Fibroblast of upper back skin (primary cell): ENCODE measurements at regions not wholly inside any gene's neighbourhood (a gene's known extent, or its start where the extent isn't known, plus 50 kb on each side); places are given as distances from the start of the nearest gene placed in this dataset.

Source experiments
- DNase-seq: peaks from one replicate; pipeline ENCODE4 v3.0.0-alpha.2; 2013

- peak; percentile 10 for DNase-seq
Measured at GRCh38 chr4:56200275-56200674, 187.0 kb downstream of the AASDH start.

GRCh38 chr4:56198265-56198664 is 189.0 kb downstream of the AASDH start:
- DNase-seq: no peak

GRCh38 chr4:56197387-56197786 is 189.9 kb downstream of the AASDH start:
- peak; percentile 49 for DNase-seq

DNA sequence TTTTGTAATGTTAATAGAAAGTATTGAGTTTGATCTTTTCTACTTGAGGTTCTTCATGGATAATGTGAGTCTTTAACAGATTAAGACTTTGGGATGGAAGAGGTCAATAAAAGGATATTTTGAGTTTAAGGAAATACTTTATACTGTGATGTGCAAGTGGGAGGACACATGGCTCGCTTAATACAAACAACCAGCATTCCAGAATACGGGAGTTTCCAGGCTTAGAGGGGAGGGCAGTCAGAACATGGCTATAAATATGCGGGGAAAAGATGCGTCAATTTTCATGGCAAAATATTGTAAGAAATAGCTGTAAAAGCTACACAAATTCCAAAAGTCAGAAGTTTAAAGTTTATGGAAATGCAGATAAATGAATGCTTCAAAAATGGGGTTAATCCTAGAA is 192.3 kb downstream of the AASDH start:
- no peak for DNase-seq

DNA sequence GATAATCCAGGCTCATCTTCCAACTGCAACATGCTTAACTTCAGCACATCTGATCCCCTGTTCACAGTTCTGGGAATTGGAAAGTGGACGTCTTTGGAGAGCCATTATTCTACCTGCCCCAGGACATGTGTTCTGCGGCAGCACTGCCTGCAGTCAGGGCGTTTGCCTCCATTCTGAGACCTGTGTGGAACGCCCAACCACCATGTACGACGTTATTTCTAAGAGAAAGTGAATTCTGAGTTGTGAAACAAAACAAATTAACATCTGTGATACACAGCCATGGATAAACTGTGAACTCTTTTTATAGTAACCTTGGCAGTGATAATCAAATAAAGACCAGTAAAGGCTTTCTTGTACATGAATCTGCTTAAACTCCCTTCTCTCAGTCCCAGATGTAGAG is 195.8 kb downstream of the AASDH start:
- DNase-seq: no peak

DNA sequence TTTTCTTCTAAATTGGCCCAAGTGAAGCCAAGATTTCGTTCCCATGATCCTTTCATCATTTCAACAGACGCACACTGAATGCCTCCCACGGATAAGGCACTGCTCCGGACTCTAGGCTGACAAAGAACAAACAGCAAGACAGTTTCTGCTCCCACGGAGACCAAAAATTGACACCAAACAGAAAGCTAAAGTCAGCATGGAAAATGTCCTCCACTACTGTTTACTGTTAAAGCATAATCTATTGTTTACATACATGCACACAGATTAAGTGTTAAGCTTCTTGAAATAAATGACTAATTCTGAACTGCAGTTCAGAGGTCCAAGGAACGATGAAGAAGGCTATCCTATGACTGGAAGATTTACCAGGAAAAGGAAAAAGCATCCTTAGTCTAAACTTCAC is 199.6 kb downstream of the AASDH start:
- DNase-seq: no peak

GRCh38 chr4:56186808-56187523 is 200.3 kb downstream of the AASDH start:
- DNase-seq: no peak

GRCh38 chr4:56185901-56186300 is 201.4 kb downstream of the AASDH start:
- DNase-seq: no peak

- no peak for DNase-seq
Measured at GRCh38 chr4:56184214-56184613, 203.1 kb downstream of the AASDH start.

GRCh38 chr4:56183344-56183959 is 203.8 kb downstream of the AASDH start:
- no peak for DNase-seq

GRCh38 chr4:56182356-56182755 is 204.9 kb downstream of the AASDH start:
- no peak for DNase-seq

DNA sequence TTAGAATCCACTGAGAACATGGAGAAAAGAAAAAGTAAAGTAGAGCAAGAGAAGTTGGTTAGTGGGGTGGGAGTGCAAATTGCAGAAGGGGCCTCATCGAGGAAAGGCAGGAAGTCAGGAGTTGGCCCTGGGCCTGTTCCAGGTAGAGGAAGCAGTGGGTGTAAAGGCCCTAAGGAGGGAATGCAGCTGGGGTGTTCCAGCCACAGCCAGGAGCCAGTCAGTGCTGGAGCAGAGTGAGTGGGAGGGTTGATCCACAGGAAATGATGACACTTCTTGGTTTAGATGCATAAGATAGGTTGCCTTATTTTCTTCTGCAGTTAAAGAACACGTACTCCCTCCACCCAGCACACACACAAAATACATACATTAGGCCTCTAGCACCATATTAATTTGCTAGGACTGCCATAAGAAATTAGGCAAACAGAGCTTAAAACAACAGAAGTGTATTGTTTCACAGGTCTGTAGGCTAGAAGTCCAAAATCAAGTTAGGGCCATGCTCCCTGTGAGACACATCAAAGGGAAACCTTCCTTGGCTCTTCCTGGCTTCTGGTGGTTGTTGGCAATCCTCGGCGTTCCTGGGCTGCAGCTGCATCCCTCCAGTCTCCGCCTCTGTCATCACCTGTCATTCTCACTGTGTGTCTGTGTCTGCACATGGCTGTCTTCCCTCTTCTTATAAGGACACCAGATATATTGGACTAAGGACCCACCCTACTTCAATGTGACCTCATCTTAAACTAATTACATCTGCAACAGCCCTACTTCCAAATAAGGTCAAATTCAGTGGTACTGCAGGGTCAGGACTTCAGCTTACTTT is 205.9 kb downstream of the AASDH start:
- peak; percentile 62 for DNase-seq

GRCh38 chr4:56169061-56169460 is 218.2 kb downstream of the AASDH start:
- DNase-seq: no peak

DNA sequence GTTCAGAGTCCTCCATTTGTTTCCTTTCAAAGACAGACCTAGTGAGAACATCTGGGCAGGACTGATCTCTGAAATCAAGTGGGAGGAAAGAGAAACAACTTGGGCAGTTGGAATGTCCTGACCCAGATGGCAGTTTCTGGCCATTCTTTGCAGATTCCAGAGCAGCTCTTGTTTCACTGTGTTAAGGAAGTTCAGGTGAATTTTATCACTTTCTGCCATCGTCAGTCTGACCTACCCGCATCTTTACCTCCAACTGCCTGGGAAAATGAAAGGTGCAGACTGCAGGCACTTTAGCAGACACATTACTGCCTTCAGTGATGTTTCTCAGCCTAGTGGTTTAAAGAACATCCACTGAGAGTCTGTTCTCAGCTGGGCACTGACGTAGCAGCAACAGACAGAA is 216.2 kb downstream of the CEP135 start:
- DNase-seq: no peak

DNA sequence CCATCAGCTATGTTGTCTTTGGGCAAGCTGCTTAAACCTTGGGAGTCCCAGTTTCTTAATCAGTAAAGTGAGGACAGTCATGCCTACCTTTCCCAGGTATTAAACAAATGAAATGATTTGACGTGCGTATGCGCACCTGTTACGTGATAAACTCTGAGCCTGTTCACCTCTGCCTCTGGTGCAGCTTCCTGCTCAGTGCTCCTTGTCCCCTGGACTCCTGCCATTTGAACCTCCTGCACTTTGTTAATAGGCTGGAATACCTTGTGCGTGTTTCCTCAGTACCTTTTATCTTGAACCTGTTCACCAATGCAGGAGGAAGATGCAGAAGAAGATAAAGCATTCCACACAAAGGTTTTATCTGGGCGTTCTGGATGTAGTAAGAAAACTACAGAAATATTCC is 211.9 kb downstream of the CEP135 start:
- DNase-seq: no peak

DNA sequence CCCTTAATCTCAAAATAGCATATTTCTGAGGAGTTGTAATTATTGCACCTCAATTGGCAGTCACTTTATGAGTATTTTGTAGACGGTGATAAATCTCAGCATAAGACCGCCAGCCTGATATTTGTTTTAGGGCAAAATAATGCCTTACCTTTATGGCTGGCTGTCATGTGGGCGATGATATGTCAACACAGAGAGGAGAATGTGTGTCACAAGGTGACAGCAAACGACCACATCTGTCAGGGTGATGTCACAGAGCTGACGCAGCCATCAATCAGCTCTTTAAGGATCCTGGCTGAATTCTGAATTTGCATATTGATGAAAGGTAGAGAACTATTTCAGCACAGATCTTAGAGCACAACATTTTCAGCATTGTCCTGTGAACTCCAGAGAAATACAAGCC is 209.7 kb downstream of the CEP135 start:
- no peak for DNase-seq

DNA sequence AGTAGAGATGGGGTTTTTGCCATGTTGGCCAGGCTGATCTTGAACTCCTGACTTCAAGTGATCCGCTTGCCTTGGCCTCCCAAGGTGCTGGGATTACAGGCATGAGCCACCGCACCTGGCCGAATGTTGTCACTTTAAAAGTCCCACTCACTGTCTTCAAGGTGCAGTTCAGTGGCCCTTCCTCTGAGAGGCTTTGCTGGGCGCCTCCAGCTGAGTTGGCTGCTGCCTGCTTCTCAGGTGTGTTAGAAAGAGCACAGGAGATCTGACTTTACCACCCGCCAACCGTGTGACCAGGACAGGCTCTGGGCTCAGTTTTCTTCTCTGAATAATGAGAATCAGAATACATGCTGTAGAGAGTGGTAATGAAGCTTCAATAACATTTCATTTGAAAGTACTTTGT is 207.4 kb downstream of the CEP135 start:
- DNase-seq: no peak

DNA sequence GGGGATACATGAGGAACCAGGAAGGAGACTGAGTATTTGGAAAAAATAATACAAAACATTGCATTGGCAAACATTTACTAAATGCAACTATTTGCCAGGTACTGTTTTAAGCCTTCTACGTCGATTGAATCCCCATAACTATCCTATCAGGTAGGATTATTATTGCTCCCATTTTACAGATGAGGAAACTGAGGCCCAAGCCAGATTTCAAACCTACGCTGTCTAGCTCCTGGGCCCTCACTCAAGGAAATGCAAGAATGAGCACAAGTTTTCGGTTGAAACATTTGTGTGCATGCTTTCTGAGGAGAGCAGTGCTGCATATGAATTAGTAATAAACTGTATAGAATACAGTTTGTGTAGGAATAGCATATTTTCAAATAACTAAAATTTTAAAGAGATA is 206.7 kb downstream of the CEP135 start:
- DNase-seq: no peak

DNA sequence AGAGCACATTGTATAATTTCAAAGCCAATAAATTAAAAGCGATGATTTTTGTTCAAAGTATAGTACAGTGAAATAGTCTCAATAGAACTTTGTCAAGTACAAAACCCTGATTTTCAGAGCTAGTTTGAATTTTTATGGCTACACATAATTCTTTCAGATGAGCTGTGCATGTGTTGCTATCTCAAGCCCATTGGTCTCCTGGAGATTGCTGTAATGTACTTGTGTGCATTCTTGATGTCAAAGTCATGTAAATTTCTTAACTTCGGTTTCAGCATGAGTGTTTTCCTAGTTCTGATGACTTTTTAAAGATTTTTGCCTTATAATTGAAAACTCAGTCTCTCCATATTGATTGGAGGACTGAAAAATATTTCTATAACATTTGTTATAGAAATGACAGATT is 200.8 kb downstream of the CEP135 start:
- peak; percentile 87 for DNase-seq

DNA sequence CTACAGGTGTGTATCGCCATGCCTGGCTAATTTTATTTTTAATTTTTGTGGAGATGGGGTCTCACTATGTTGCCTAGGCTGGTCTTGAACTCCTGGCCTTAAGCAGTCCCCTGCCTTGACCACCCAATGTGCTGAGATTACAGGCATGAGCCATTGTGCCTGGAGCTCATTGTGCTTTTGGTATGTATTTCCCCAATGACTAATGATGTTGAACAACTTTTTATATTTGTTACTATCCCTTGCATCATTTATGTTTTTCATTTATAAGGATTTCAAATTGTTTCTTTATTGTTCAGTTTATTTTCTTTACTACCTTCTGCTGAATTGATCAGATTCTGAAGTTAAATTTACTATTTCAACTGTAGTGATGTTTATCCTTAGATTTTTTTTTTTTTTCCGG is 199.7 kb downstream of the CEP135 start:
- DNase-seq: peak; percentile 62

DNA sequence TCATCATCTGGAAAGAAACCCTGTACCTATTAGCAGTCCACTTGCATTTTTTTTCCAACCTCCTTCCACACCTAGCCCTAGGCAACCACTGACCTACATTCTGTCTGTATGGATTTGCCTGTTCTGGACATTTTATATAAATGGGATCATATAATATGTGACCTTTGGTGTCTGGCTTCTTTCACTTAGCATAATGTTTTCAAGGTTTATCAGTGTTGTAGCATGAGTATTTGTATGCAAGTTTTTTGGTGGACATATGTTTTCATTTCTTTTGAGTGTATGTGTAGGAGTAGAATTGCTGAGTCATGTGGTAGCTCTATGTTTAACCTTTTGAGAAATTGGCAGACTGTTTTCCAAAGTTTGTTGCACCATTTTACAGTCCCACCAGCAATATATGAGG is 198.6 kb downstream of the CEP135 start:
- DNase-seq: peak; percentile 44

- DNase-seq: no peak
Measured at GRCh38 chr4:56146956-56147355, 198.2 kb downstream of the CEP135 start.

- no peak for DNase-seq
Measured at GRCh38 chr4:56142088-56142487, 193.3 kb downstream of the CEP135 start.

- DNase-seq: peak; percentile 18
Measured at GRCh38 chr4:56139241-56139827, 190.6 kb downstream of the CEP135 start.
